HepG2 (cell line): ENCODE measurements at regions not wholly inside any gene's neighbourhood (a gene's known extent, or its start where the extent isn't known, plus 50 kb on each side); places are given as distances from the start of the nearest gene placed in this dataset.
A peak's percentile ranks its signal among the peaks of the same experiment; 100 is the strongest.

Source experiments
- CERS6 ChIP-seq: sonication (generic); formaldehyde crosslinking; IDR thresholded peaks from 2 replicates; pipeline ENCODE4 v1.5.0; 2020; ENCODE audit warnings: missing genetic modification reagents
- EEA1 ChIP-seq: sonication (generic); formaldehyde crosslinking; IDR thresholded peaks from 2 replicates; pipeline ENCODE4 v1.5.1; 2020; ENCODE audit warnings: mild to moderate bottlenecking, missing genetic modification reagents, borderline replicate concordance
- ETV5 ChIP-seq: IDR thresholded peaks from 2 replicates; pipeline ENCODE4 v1.6.1; 2018; ENCODE audit warnings: missing biosample characterization, missing genetic modification reagents, inconsistent platforms, borderline replicate concordance
- KAT2B ChIP-seq: fragments of 150-350 bp; IDR thresholded peaks from 2 replicates; pipeline ENCODE4 v1.6.1; 2014; ENCODE audit warnings: low read depth, low read length, borderline replicate concordance
- KDM1A ChIP-seq: IDR thresholded peaks from 2 replicates; pipeline ENCODE4 v1.6.1; 2016; ENCODE audit warnings: missing compliant biosample characterization
- KDM6A ChIP-seq: IDR thresholded peaks from 2 replicates; pipeline ENCODE4 v1.6.1; 2016; ENCODE audit warnings: low read depth
- MTF2 ChIP-seq: sonication (generic); formaldehyde crosslinking; IDR thresholded peaks from 2 replicates; pipeline ENCODE4 v1.5.0; 2020; ENCODE audit warnings: missing genetic modification reagents, borderline replicate concordance
- REPIN1 ChIP-seq: sonication (generic); formaldehyde crosslinking; IDR thresholded peaks from 2 replicates; pipeline ENCODE4 v1.8.0; 2022; ENCODE audit warnings: missing genetic modification reagents, low read depth, mild to moderate bottlenecking, borderline replicate concordance
- UBTF ChIP-seq: sonication (generic); formaldehyde crosslinking; IDR thresholded peaks from 2 replicates; pipeline ENCODE4 v1.4.0; 2020; ENCODE audit warnings: mild to moderate bottlenecking, missing genetic modification reagents
- ZBTB21 ChIP-seq: sonication (generic); formaldehyde crosslinking; IDR thresholded peaks from 2 replicates; pipeline ENCODE4 v1.4.0; 2020; ENCODE audit warnings: missing genetic modification reagents
- ZNF260 ChIP-seq: sonication (generic); formaldehyde crosslinking; IDR thresholded peaks from 2 replicates; pipeline ENCODE4 v1.4.0; 2020; ENCODE audit warnings: missing genetic modification reagents, low read depth, mild to moderate bottlenecking, borderline replicate concordance
- ZNF496 ChIP-seq: sonication (generic); formaldehyde crosslinking; IDR thresholded peaks from 2 replicates; pipeline ENCODE4 v1.8.1; 2023; ENCODE audit warnings: mild to moderate bottlenecking, moderate library complexity, missing genetic modification reagents; ENCODE audit not compliant: insufficient replicate concordance
- ZNF639 ChIP-seq: conservative IDR thresholded peaks from 2 replicates; pipeline ENCODE4 v1.6.1; 2018; ENCODE audit warnings: missing genetic modification reagents
- ZNF646 ChIP-seq: sonication (generic); formaldehyde crosslinking; IDR thresholded peaks from 2 replicates; pipeline ENCODE4 v1.9.0; 2021; ENCODE audit warnings: mild to moderate bottlenecking, missing genetic modification reagents
- ZNF883 ChIP-seq: sonication (generic); formaldehyde crosslinking; IDR thresholded peaks from 2 replicates; pipeline ENCODE4 v1.5.1; 2020; ENCODE audit warnings: mild to moderate bottlenecking, missing genetic modification reagents; ENCODE audit errors: not compliant biosample characterization
- ZXDC ChIP-seq: sonication (generic); formaldehyde crosslinking; IDR thresholded peaks from 2 replicates; pipeline ENCODE4 v1.5.0; 2020; ENCODE audit warnings: mild to moderate bottlenecking, missing genetic modification reagents

- TF ChIP-seq ZNF646 (CRISPR knock-in tag), result no peak
- TF ChIP-seq ZNF260 (CRISPR knock-in tag), result no peak
- TF ChIP-seq MTF2 (CRISPR knock-in tag), result no peak
- TF ChIP-seq ZNF883, result no peak
- no peak for TF ChIP-seq ZXDC (CRISPR knock-in tag)
- TF ChIP-seq KAT2B, result no peak
- no peak for TF ChIP-seq ZNF639
- no peak for TF ChIP-seq REPIN1 (CRISPR knock-in tag)
- TF ChIP-seq EEA1 (CRISPR knock-in tag), result no peak
- TF ChIP-seq ETV5 (CRISPR knock-in tag), result peak; percentile 19; the same call in 1 of the 2 replicates
- TF ChIP-seq KDM1A, result no peak
- TF ChIP-seq CERS6 (CRISPR knock-in tag), result no peak
- no peak for TF ChIP-seq ZNF496
- peak; percentile 54; the same call in 1 of the 2 replicates for TF ChIP-seq ZBTB21 (CRISPR knock-in tag)
- no peak; the same call in 1 of the 2 replicates for TF ChIP-seq UBTF
- TF ChIP-seq KDM6A (CRISPR knock-in tag), result peak; percentile 33; the same call in 1 of the 2 replicates
Measured at GRCh38 chr1:213393860-213394259, 342.8 kb downstream of the RPS6KC1 start (continued).
